Upper lobe of right lung (tissue), 1 donor: ENCODE measurements at regions not wholly inside any gene's neighbourhood (a gene's known extent, or its start where the extent isn't known, plus 50 kb on each side); places are given as distances from the start of the nearest gene placed in this dataset.
"Not testable (repeated sequence)": the region's sequence is repeated elsewhere in the genome, so short reads cannot be mapped to it uniquely, and the experiment has no call there.

Experiments
- ATAC-seq: fragments of 200-7000 bp; cut with Tn5 transposase; one replicate; pipeline ENCODE4 v1.9.1; 2020; ENCODE audit warnings: mild to moderate bottlenecking, moderate library complexity
- DNase-seq: peaks from one replicate; pipeline ENCODE4 v3.0.0-alpha.2; 2020
- H3K27ac ChIP-seq: fragments of 200-600 bp; one replicate; pipeline ENCODE4 v1.8.0; 2022
- H3K27me3 ChIP-seq: fragments of 200-600 bp; one replicate; pipeline ENCODE4 v1.8.0; 2022; ENCODE audit warnings: mild to moderate bottlenecking
- H3K36me3 ChIP-seq: fragments of 200-600 bp; one replicate; pipeline ENCODE4 v1.8.0; 2022
- H3K4me1 ChIP-seq: fragments of 200-600 bp; one replicate; pipeline ENCODE4 v1.8.0; 2022
- H3K4me3 ChIP-seq: fragments of 200-600 bp; one replicate; pipeline ENCODE4 v1.8.0; 2022; ENCODE audit warnings: mild to moderate bottlenecking
- H3K9me3 ChIP-seq: fragments of 200-600 bp; one replicate; pipeline ENCODE4 v1.8.0; 2022
- intact Hi-C: fragments of 100-400 bp; cut with DNase I; formaldehyde crosslinking; loops from one replicate; pipeline ENCODE4 v1.11.0; 2022
- TF ChIP-seq, protein P1 (sequence below): fragments of 200-600 bp; IDR thresholded peaks from one replicate; pipeline ENCODE4 v1.8.0; 2022; ENCODE audit warnings: antibody characterized with exemption
- donor health status: DM: no; HTN: yes; CAD: no; lungs with severe emphysema.

DNA sequence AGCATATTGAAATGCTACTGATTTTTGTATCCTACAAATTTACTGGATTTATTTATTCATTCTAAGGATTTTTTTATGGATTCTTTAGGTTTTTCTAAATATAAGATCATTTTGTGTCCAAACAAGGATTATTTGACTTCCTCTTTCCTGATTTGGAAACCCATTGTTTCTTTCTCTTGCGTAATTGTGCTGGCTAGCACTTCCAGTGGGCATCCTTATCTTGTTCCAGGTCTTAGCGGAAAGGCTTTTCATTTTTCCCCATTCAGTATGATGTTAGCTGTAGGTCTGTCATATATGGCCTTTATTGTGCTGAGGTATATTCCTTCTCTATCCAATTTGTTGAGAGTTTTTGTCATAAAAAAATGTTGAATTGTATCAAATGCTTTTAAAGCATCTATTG, 57.2 kb upstream of the RHOJ start:
- Histone ChIP-seq H3K4me1 (no peaks in the 10 kb centered on the region), H3K27ac (no peak overlapping the region), H3K9me3 (peaks cover 4% of the 10 kb centered on the region), H3K36me3 (no peaks in the 10 kb centered on the region), H3K4me3 (no peak overlapping the region), H3K27me3 (no peaks in the 10 kb centered on the region)
- DNase-seq (no peak), ATAC-seq (no peak)
- intact Hi-C loops: no loop called here
- TF ChIP-seq, protein P1, sequence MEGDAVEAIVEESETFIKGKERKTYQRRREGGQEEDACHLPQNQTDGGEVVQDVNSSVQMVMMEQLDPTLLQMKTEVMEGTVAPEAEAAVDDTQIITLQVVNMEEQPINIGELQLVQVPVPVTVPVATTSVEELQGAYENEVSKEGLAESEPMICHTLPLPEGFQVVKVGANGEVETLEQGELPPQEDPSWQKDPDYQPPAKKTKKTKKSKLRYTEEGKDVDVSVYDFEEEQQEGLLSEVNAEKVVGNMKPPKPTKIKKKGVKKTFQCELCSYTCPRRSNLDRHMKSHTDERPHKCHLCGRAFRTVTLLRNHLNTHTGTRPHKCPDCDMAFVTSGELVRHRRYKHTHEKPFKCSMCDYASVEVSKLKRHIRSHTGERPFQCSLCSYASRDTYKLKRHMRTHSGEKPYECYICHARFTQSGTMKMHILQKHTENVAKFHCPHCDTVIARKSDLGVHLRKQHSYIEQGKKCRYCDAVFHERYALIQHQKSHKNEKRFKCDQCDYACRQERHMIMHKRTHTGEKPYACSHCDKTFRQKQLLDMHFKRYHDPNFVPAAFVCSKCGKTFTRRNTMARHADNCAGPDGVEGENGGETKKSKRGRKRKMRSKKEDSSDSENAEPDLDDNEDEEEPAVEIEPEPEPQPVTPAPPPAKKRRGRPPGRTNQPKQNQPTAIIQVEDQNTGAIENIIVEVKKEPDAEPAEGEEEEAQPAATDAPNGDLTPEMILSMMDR: no peak

DNA sequence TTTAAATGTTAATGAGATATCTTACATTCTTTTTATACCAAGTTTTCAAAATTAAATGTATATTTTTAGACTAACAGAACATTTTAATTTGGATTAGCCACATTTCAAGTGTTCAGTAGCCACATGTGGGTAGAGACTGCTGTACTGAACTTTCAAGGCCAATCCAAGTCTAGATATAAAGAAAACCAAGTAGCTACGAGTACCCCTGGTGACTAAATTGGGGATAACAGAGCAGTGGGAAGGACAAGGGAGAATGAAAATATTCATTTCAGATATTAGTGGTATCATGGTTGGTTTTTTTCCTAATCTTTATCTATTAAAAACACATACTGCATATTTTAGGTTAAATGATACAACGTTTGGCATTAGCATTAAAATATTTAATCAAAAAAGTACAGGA, 69.4 kb upstream of the RHOJ start:
- H3K4me1 ChIP-seq: no peaks in the 10 kb centered on the region
- H3K36me3 ChIP-seq: no peaks in the 10 kb centered on the region
- TF ChIP-seq, protein P1: peak; percentile 19
- DNase-seq: no peak
- intact Hi-C loops: no loop called here
- no peak for ATAC-seq
- no peaks in the 10 kb centered on the region for H3K27me3 ChIP-seq
- H3K27ac ChIP-seq: no peak overlapping the region
- H3K9me3 ChIP-seq: no peaks in the 10 kb centered on the region
- H3K4me3 ChIP-seq: no peak overlapping the region

DNA sequence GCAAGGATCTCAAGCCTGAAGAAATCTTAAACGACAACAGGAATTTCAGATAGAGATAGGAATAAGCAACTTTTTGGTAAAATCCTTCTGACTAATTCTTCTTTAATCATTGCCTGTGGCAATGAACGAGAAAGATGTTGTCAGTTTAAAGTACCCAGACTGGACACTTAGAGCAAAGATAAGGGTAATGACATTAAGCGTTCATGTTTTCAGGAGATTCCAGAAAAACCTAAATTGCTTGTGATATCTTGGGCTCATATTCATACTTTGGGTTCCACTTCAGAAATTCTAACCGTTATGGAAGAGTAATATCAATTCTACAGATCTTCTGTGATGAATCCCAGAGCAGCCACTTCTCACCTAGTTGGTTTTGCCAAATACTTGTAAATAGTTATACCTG, 73.7 kb upstream of the RHOJ start:
- intact Hi-C loops: no loop called here
- no peak overlapping the region for H3K4me3 ChIP-seq
- no peaks in the 10 kb centered on the region for H3K9me3 ChIP-seq
- no peaks in the 10 kb centered on the region for H3K27me3 ChIP-seq
- no peaks in the 10 kb centered on the region for H3K4me1 ChIP-seq
- no peaks in the 10 kb centered on the region for H3K36me3 ChIP-seq
- TF ChIP-seq, protein P1: no peak
- H3K27ac ChIP-seq: no peak overlapping the region
- DNase-seq (no peak), ATAC-seq (no peak)

DNA sequence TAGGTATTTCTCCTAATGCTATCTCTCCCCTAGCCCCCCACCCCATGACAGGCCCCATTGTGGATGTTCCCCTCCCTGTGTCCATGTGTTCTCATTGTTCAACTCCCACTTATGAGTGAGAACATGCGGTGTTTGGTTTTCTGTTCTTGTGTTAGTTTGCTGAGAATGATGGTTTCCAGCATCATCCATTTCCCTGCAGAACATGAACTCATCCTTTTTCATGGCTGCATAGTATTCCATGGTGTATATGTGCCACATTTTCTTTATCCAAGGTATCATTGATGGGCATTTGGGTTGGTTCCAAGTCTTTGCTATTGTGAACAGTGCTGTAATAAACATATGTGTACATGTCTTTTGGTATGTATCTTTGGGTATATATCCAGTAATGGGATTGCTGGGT, 61.2 kb upstream of the KCNH5 start:
- DNase-seq, H3K4me3 ChIP-seq, H3K9me3 ChIP-seq, H3K36me3 ChIP-seq, ATAC-seq, intact Hi-C loops, H3K4me1 ChIP-seq, H3K27ac ChIP-seq, H3K27me3 ChIP-seq: not testable (repeated sequence)

DNA sequence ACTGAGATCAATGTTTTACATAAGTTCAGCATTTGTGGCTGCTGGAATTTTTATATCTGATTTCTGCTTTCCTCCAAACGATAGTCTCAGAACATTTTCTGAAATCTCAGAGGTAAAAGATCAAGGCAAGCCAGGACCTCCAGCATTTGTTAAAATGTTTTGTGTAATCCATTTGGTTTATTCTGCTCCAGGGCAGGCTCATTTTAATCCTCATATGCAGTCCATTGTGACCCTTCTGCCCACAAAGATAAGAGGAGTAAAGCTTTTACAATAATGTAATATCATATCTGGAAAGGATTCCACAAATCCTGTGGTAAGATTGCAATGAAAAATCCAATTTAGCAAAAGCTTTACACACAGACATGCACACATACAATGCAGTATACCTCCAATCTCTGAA, 55.3 kb upstream of the KCNH5 start:
- intact Hi-C loops: no loop called here
- TF ChIP-seq, protein P1: no peak
- no peaks in the 10 kb centered on the region for H3K27me3 ChIP-seq
- no peaks in the 10 kb centered on the region for H3K36me3 ChIP-seq
- no peak overlapping the region for H3K27ac ChIP-seq
- H3K4me1 ChIP-seq: no peaks in the 10 kb centered on the region
- no peak for DNase-seq
- H3K9me3 ChIP-seq: no peaks in the 10 kb centered on the region
- H3K4me3 ChIP-seq: no peak overlapping the region
- ATAC-seq: no peak

DNA sequence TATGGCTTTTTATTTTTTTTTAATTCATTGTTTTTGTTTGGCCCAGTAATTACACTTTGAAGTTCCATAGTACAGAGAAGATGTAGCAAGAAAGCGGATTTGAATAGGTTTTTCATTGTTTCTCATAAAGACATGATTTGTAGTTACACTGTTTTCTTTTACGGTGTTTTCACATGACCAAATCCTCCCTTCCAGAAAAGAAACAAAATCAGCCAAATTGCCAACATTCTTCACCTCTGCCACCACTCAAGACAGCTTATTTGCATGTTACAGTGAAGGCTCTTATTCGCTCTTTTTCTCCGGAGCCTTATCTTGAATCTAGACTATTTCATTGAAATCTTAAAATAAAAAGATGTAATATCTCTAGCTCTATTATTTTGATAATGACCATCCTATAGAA, 50.9 kb upstream of the KCNH5 start:
- Histone ChIP-seq H3K36me3 (no peaks in the 10 kb centered on the region), H3K4me1 (no peaks in the 10 kb centered on the region), H3K27ac (no peak overlapping the region), H3K27me3 (no peaks in the 10 kb centered on the region), H3K9me3 (no peaks in the 10 kb centered on the region), H3K4me3 (no peak overlapping the region)
- TF ChIP-seq, protein P1: no peak
- no peak for ATAC-seq
- DNase-seq: no peak
- intact Hi-C loops: no loop called here
